T-helper 1 cell treated with Interleukin-12 subunit alpha and Interleukin-12 subunit beta and Interleukin-4 antibody, amounts not matched to agents 30 μg/mL and 1 μg/mL, for 36 hours (primary cell): ENCODE measurements at regions not wholly inside any gene's neighbourhood (a gene's known extent, or its start where the extent isn't known, plus 50 kb on each side); places are given as distances from the start of the nearest gene placed in this dataset.

ENCODE experiments used
- H3K27ac Mint-ChIP-seq: one replicate; pipeline ENCODE4 v1.8.0; 2021; ENCODE audit warnings: mild to moderate bottlenecking, mixed read lengths
- H3K27me3 Mint-ChIP-seq: one replicate; pipeline ENCODE4 v1.8.0; 2021; ENCODE audit warnings: low read depth, mixed read lengths
- H3K36me3 Mint-ChIP-seq: one replicate; pipeline ENCODE4 v1.8.0; 2021; ENCODE audit warnings: low read depth, mixed read lengths
- H3K4me1 Mint-ChIP-seq: one replicate; pipeline ENCODE4 v1.8.0; 2021; ENCODE audit warnings: low read depth, mixed read lengths
- H3K4me3 Mint-ChIP-seq: one replicate; pipeline ENCODE4 v1.8.0; 2021; ENCODE audit warnings: mild to moderate bottlenecking, moderate library complexity, mixed read lengths
- H3K9me3 Mint-ChIP-seq: one replicate; pipeline ENCODE4 v1.8.0; 2021; ENCODE audit warnings: mixed read lengths

DNA sequence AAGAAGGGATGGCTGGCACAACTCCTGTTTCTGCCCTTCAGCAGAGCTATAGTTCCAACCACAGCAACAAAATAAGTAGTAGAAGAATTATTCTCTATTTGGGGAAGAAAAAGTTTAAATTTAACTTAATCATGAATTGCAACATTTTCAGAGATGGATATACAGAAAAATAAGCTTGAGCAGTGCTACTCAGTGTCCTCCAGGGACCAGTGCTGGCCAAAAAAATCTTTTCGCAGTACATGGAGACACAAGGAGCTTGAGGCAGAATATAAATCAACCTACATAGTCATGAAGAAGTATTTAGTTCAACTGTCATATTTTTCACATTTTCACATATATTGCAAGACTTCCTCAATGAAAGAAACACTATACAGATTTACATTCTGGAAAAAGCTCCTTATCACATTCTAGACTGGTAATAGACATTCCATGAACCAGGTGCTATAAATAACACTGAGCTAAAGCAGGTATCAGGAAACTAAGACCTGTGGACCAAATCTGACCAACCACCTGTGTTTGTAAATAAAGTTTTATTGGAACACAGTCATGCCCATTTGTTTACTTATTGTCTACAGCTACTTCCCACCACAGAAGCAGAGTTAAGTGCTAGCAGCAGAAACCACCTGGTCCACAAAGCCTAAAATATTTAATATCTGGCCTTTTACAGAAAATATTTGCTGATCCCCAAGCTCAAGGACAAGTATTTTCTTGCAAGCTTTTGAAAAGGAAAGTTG, 101.9 kb downstream of the RGS21 start:
- no peaks in the 10 kb centered on the region for H3K9me3 Mint-ChIP-seq
- no peaks in the 10 kb centered on the region for H3K36me3 Mint-ChIP-seq

DNA sequence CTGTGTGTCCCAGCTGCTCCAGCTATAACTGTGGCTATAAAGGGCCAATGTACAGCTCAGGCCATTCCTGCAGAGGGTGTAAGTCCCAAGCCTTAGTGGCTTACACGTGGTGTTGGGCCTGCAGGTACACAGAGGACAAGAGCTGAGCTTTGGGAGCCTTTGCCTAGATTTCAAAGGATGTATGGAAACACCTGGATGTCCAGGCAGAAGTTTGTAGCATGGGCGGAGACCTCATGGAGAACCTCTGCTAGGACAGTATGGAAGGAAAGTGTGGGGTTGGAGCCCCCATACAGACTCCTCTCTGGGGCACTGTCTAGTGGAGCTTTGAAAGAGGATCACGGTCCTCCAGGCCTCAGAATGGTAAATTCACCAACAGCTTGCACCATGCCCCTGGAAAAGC, 113.9 kb downstream of the RGS21 start:
- no peaks in the 10 kb centered on the region for H3K27me3 Mint-ChIP-seq
- H3K36me3 Mint-ChIP-seq: no peaks in the 10 kb centered on the region
- no peak overlapping the region for H3K4me3 Mint-ChIP-seq
- H3K27ac Mint-ChIP-seq: no peak overlapping the region
- H3K9me3 Mint-ChIP-seq: peaks cover 8% of the 10 kb centered on the region
- no peaks in the 10 kb centered on the region for H3K4me1 Mint-ChIP-seq

More for the DNA sequence above, 101.9 kb downstream of the RGS21 start:
- Mint-ChIP-seq H3K4me1 (no peaks in the 10 kb centered on the region), H3K27me3 (no peaks in the 10 kb centered on the region), H3K27ac (no peak overlapping the region), H3K4me3 (no peak overlapping the region)

DNA sequence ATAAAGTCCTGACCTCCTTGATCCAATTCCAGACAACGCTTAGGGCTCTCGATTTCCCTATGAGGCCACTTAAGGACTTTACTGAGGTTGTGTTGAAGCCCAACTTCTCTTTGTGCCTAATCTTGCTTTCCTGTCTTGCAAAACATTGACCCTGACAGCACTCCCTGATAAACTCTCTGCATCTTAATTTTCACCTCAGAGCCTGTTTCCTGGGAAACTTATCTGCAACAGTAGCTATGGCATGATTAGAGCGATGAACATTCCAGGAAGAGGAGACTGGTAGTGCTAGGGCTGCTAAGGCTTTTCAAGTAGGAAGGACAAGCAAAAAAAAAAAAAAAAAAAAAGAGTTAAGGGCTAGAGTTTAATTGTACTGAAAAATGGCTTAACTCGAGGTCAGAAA, 118.9 kb downstream of the RGS21 start:
- Mint-ChIP-seq H3K4me3 (no peak overlapping the region), H3K9me3 (no peaks in the 10 kb centered on the region), H3K4me1 (no peaks in the 10 kb centered on the region), H3K27ac (no peak overlapping the region), H3K27me3 (no peaks in the 10 kb centered on the region), H3K36me3 (no peaks in the 10 kb centered on the region)

DNA sequence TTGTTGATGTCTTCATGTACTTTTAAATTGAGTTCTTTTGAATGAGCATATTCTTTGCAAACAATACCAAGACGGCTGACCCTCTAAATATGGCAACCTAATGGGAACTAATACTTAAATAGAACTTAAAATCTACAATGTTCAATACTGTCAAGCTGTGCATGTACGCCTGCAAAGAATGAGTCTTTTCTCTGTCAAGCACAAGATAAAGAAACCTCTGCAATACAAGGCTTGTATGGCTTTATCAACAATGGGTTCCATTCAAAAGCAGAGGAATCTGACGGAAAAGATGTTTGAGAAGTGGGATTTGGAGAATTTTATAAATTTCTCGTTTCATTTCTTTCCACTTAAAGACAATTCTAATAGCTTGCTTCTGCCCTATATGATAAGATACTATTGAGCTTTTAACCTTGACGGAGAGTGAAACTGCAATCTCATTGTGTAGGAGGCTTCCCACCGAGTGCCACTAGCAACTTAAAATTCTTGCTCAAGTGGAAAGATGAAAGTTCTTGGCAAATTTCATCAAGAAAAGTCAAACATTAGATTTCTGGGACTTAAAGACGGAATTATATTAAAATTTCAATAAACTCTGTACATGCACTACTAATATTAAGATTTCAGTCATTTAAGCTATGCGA, 119.8 kb downstream of the RGS21 start:
- Mint-ChIP-seq H3K27ac (no peak overlapping the region), H3K36me3 (no peaks in the 10 kb centered on the region)

DNA sequence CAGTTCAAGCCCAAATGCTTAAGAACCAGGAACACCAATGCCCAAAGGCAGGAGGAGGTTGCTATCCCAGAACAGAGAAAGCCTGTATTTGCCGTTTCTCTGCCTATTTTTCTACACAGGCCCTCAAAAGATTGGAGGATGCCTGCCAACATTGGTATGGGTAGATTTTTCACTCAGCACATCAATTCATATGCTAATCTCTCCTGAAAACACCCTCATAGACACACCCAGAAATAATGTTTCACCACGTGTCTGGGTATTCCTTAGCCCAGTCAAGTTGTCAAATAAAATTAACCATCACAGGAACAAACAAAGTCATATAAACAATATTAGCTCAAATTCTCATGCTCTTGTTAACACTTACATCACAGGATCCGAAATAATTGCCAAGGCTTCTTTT, 121.9 kb downstream of the RGS21 start:
- Mint-ChIP-seq H3K27me3 (no peaks in the 10 kb centered on the region), H3K27ac (no peak overlapping the region), H3K9me3 (no peaks in the 10 kb centered on the region), H3K4me1 (no peaks in the 10 kb centered on the region), H3K36me3 (no peaks in the 10 kb centered on the region), H3K4me3 (no peak overlapping the region)

More for the DNA sequence above, 119.8 kb downstream of the RGS21 start:
- H3K27me3 Mint-ChIP-seq: no peaks in the 10 kb centered on the region
- no peaks in the 10 kb centered on the region for H3K9me3 Mint-ChIP-seq
- H3K4me1 Mint-ChIP-seq: no peaks in the 10 kb centered on the region
- no peak overlapping the region for H3K4me3 Mint-ChIP-seq

DNA sequence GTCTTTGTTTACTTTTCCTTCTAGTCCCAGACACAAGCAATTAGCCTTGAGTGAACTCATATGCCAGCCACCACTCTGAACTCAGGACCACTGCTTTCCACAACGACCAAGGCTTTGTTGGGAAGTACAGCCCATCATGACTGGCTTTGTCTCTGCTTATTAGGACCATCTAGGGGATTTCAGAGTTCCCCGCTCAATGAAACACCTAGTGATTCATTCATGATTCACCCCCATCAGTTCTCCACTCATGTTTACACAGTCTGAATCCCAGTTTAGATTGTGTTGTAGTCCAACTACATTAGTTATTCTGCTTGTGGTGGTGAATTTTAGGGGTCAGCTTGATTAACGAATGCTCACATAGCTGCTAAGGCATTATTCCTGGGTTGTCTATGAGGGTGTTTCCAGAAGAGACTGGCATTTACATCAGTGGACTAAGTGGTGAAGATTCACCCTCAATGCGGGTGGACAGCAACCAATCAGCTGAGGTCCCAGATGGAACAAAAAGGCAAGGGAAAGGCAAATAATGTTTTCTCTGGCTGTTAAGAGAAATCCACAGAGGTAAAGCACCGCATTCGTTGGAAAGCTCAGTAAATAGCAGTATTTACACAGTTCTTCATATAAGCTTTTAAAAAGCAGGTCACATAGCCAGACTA, 122.7 kb downstream of the RGS21 start:
- H3K4me1 Mint-ChIP-seq: no peaks in the 10 kb centered on the region

DNA sequence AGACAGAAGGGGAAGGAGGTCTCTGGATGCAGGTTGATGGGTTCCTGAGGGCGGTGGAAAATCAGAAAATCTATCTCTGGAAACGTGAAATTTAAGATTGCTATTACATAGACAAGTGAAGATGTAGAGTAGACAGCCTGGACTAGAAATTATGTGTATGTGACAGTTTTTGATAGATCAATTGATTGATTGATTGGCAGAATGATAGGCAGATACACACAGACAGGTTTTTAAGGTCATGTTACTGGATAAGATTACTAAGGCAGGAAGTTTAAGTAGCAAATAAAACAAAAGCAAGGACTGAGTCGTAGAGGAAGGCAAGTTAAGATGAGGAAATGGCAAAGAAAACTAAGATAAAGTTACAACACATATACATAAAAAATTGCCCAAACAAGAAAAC, 124.7 kb downstream of the RGS21 start:
- Mint-ChIP-seq H3K4me3 (no peak overlapping the region), H3K27ac (no peak overlapping the region), H3K36me3 (no peaks in the 10 kb centered on the region), H3K27me3 (no peaks in the 10 kb centered on the region), H3K4me1 (no peaks in the 10 kb centered on the region), H3K9me3 (no peaks in the 10 kb centered on the region)

More for the DNA sequence above, 122.7 kb downstream of the RGS21 start:
- no peaks in the 10 kb centered on the region for H3K36me3 Mint-ChIP-seq
- H3K27ac Mint-ChIP-seq: no peak overlapping the region
- H3K4me3 Mint-ChIP-seq: no peak overlapping the region
- no peaks in the 10 kb centered on the region for H3K27me3 Mint-ChIP-seq
- no peaks in the 10 kb centered on the region for H3K9me3 Mint-ChIP-seq

DNA sequence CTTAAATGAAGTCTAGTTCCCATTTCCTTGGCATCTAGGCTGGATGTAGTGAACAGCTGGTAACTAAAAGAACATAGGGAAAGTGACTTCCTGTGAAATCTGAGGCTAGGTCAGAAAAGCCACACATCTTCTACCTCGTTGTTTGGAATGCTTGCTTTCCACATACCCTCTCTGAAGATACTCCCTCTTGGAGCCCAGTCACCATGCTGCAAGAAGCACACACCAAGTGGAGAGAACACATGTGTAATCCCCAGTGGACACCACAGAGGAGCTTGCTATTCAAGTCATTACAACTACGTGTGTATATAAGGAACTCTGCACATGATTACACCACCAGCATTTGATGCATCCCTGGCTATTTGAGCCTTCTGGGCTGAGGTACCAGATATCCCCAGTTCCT, 125.9 kb downstream of the RGS21 start:
- Mint-ChIP-seq H3K4me1 (no peaks in the 10 kb centered on the region), H3K36me3 (no peaks in the 10 kb centered on the region), H3K4me3 (no peak overlapping the region), H3K9me3 (no peaks in the 10 kb centered on the region), H3K27me3 (no peaks in the 10 kb centered on the region), H3K27ac (no peak overlapping the region)

DNA sequence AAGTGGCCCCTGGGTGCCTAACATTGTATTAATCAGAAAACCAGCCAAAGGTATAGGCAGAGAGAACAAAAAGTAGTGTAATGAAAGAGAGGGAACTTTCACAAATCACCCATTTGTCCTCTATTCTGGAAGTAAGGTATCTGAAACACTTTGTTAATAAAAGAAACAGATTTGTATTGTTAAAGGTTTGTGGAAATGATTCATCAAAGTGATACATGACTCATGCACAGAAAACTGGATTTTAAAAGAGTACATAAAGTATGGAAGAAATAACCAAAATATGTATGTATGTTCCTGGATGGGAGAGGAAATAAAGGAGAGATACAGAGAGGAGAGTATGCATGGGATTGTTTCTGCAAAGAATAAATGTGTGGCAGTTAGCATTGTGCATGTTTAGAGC, 126.8 kb downstream of the RGS21 start:
- H3K27ac Mint-ChIP-seq: no peak overlapping the region
- H3K36me3 Mint-ChIP-seq: no peaks in the 10 kb centered on the region
- H3K4me1 Mint-ChIP-seq: no peaks in the 10 kb centered on the region
- H3K27me3 Mint-ChIP-seq: no peaks in the 10 kb centered on the region
- no peaks in the 10 kb centered on the region for H3K9me3 Mint-ChIP-seq
- H3K4me3 Mint-ChIP-seq: no peak overlapping the region

DNA sequence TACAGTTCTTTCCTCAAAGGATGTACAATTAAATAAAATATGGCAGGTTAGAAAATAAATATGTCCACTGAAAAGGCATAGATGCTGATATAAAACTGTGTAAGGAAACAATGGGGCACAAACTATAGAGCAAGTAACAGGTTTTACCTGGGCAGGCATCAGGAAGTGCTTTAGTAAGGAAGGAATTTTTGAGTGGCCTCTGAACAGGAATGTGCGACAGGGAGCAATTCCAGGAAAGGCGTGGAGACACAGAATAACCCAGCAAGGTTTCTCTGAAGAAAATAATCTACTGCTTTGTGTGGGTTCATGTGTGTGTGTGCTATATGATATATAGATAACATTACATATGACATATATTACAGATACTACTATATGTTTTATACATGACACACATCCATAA, 128.4 kb downstream of the RGS21 start:
- Mint-ChIP-seq H3K9me3 (no peaks in the 10 kb centered on the region), H3K36me3 (no peaks in the 10 kb centered on the region), H3K4me3 (no peak overlapping the region), H3K27ac (no peak overlapping the region), H3K4me1 (no peaks in the 10 kb centered on the region), H3K27me3 (no peaks in the 10 kb centered on the region)

DNA sequence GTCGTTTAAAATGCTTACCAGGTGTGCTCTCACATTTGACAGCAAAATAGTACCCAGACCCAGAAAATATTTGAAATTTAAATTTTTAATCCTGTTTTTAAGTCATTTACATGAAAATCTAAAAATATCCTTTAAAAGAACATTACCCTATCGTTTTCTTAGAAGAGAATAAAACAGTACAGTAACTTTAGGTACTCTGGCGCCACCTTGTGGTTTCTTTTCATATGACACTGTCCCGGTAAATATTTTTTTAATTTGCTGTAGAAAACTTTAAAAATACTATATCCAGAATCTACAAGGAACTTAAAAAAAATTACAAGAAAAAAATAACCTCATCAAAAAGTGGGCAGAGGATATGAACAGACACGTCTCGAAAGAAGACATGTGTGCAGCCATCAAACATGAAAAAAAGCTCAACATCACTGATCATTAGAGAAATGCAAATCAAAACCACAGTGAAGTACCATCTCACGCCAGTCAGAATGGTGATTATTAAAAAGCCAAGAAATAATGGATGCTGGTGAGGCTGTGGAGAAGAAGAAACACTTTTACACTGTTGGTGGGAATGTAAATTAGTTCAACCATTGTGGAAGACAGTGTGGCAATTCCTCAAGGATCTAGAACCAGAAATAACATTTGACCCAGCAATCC, 129.2 kb downstream of the RGS21 start:
- Mint-ChIP-seq H3K27ac (no peak overlapping the region), H3K9me3 (no peaks in the 10 kb centered on the region), H3K4me1 (no peaks in the 10 kb centered on the region), H3K36me3 (no peaks in the 10 kb centered on the region), H3K27me3 (no peaks in the 10 kb centered on the region), H3K4me3 (no peak overlapping the region)

DNA sequence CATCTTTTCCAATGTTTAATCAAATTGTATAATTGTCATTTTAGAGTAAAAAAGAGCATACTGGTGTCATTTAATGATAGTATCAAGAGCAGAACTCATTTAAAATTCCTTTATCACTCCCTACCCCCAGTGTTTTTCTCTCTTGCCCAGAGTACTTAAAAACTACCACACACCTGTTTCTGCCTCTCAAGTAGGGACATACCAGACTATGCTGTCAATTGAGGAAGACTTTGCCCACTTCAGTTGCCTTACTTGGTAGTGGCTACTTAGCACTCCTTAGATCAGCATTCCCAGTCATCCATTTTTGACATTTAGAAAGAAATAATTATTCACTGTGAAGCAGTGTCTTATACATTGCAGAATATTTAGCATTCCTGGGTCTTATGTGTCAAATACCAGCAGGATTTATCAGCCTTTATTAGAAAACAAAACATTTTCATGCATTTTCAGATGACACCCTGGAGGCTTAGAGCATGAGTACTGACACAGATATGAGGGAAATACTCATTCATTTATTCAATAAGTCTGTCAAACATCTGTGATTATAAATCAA, 127.5 kb upstream of the RGS1 start:
- no peaks in the 10 kb centered on the region for H3K36me3 Mint-ChIP-seq
- no peak overlapping the region for H3K4me3 Mint-ChIP-seq
- no peaks in the 10 kb centered on the region for H3K9me3 Mint-ChIP-seq
- no peaks in the 10 kb centered on the region for H3K4me1 Mint-ChIP-seq
- H3K27ac Mint-ChIP-seq: no peak overlapping the region
- no peaks in the 10 kb centered on the region for H3K27me3 Mint-ChIP-seq

DNA sequence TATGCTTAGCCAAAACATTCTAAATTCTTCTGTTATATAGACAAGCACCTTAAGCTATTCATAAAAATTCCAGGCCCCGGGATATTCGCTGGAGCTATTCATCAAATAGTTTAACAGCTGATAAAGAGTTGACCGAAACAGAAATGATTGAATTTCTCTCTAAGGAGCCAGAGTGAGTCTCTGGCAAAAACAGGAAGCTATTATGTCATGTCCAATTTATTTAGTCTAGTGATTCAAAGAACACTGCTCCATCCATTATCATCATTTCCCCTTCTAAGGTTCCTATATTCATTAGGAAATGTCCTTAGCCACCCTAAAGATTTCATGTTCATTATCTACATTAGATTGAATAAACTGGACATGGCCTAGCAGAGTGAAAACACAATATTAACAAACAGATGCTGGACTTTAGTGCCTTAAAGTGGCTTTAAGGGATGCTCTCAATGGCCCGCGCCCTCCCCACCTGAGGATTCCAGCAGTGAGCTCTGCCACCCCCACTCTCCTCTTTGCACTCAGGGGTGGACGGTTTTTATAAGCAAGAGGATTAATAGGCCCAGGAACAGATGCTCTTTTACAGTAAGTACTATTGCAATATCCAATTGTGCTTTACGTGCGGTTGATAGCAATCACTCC, 122.1 kb upstream of the RGS1 start:
- no peak overlapping the region for H3K4me3 Mint-ChIP-seq

DNA sequence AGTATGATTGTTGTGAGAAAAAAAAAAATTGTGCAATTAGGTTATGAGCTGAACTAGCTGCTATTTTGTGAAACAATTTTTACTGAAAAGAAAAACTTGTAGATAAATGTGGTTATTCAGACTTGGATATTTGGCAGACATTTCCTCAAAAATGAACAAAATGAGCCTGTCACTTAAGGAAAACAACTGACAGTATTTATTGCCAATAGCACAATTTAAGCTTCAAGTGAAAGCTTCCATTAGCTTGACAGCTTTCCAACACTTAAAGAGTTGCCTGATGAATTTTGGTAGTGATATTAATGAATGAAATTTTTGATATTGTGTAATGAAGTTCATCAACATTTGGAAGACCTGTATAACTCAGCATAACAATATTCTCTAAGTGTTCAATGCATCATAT, 116.1 kb upstream of the RGS1 start:
- no peak overlapping the region for H3K27ac Mint-ChIP-seq
- no peaks in the 10 kb centered on the region for H3K9me3 Mint-ChIP-seq
- H3K4me1 Mint-ChIP-seq: no peaks in the 10 kb centered on the region
- H3K27me3 Mint-ChIP-seq: peaks cover 3% of the 10 kb centered on the region
- no peak overlapping the region for H3K4me3 Mint-ChIP-seq
- H3K36me3 Mint-ChIP-seq: no peaks in the 10 kb centered on the region

More for the DNA sequence above, 122.1 kb upstream of the RGS1 start:
- Mint-ChIP-seq H3K27me3 (peaks cover 3% of the 10 kb centered on the region), H3K9me3 (no peaks in the 10 kb centered on the region), H3K4me1 (no peaks in the 10 kb centered on the region), H3K27ac (no peak overlapping the region), H3K36me3 (no peaks in the 10 kb centered on the region)
